ENCODE measurements at regions not wholly inside any gene's neighbourhood (a gene's known extent, or its start where the extent isn't known, plus 50 kb on each side); places are given as distances from the start of the nearest gene placed in this dataset.

GRCh38 chr7:10473569-10473968 lies 500.1 kb upstream of the PHF14 start:
- Histone ChIP-seq H3K9me3 (ENCODE audit: control insufficient read depth, low read depth, low read length) (peaks cover 1% of the 10 kb centered on the region), H3K9me1 (ENCODE audit: control insufficient read depth, extremely low read depth, insufficient read depth, low read length) (no peaks in the 10 kb centered on the region), H3K9ac (ENCODE audit: control insufficient read depth, extremely low read depth, insufficient read depth, low read length) (no peak overlapping the region), H3K4me3 (ENCODE audit: control insufficient read depth in 2 of 3, extremely low read depth in 1 of 3, insufficient read depth in 2 of 3, low read depth in 1 of 3, low read length in 3 of 3) (no peak overlapping the region), H3K4me1 (ENCODE audit: control insufficient read depth, extremely low read depth, insufficient read depth, low read length) (no peaks in the 10 kb centered on the region), H3K27me3 (ENCODE audit: control insufficient read depth, extremely low read depth, insufficient read depth, low read length) (no peaks in the 10 kb centered on the region), H2AFZ (ENCODE audit: control insufficient read depth, low read length) (no peak overlapping the region), H3K79me2 (ENCODE audit: control insufficient read depth, insufficient read depth, low read length) (no peaks in the 10 kb centered on the region), H3K27ac (ENCODE audit: control insufficient read depth, insufficient read depth, low read length) (no peak overlapping the region), H4K20me1 (ENCODE audit: control insufficient read depth, extremely low read depth, insufficient read depth, low read length) (no peaks in the 10 kb centered on the region), H3K36me3 (ENCODE audit: control insufficient read depth in 2 of 2, extremely low read depth in 1 of 2, insufficient read depth in 2 of 2, low read length in 2 of 2) (no peaks in the 10 kb centered on the region), H3K4me2 (ENCODE audit: control insufficient read depth, extremely low read depth, insufficient read depth, low read depth, low read length) (no peak overlapping the region)
- no peak for TF ChIP-seq EZH2 (IDR thresholded peaks at IDR 0.05; ENCODE audit: low read length)
- TF ChIP-seq CTCF (optimal IDR thresholded peaks at IDR 0.05 in 1 of 3, IDR thresholded peaks at IDR 0.05 in 1 of 3, conservative IDR thresholded peaks at IDR 0.05 in 1 of 3; ENCODE audit: extremely low read depth in 1 of 3, insufficient read depth in 2 of 3, low read length in 3 of 3) = no peak
- FAIRE-seq = no peak
- dilution Hi-C loops (cut with MboI; ENCODE audit: extremely low pct_ligation_motif_present, low sequenced_read_pairs) = no loop called here
- DNase-seq (ENCODE audit: low read depth, low spot score) = no peak

GRCh38 chr7:10474048-10474447 lies 499.6 kb upstream of the PHF14 start:
- no peak for TF ChIP-seq CTCF (optimal IDR thresholded peaks at IDR 0.05 in 1 of 3, IDR thresholded peaks at IDR 0.05 in 1 of 3, conservative IDR thresholded peaks at IDR 0.05 in 1 of 3; ENCODE audit: extremely low read depth in 1 of 3, insufficient read depth in 2 of 3, low read length in 3 of 3)
- TF ChIP-seq EZH2 (IDR thresholded peaks at IDR 0.05; ENCODE audit: low read length) = no peak
- Histone ChIP-seq H2AFZ (ENCODE audit: control insufficient read depth, low read length) (no peak overlapping the region), H3K9me3 (ENCODE audit: control insufficient read depth, low read depth, low read length) (peaks cover 1% of the 10 kb centered on the region), H3K4me3 (ENCODE audit: control insufficient read depth in 2 of 3, extremely low read depth in 1 of 3, insufficient read depth in 2 of 3, low read depth in 1 of 3, low read length in 3 of 3) (no peak overlapping the region), H3K27ac (ENCODE audit: control insufficient read depth, insufficient read depth, low read length) (no peak overlapping the region), H3K36me3 (ENCODE audit: control insufficient read depth in 2 of 2, extremely low read depth in 1 of 2, insufficient read depth in 2 of 2, low read length in 2 of 2) (no peaks in the 10 kb centered on the region), H3K9me1 (ENCODE audit: control insufficient read depth, extremely low read depth, insufficient read depth, low read length) (no peaks in the 10 kb centered on the region), H3K27me3 (ENCODE audit: control insufficient read depth, extremely low read depth, insufficient read depth, low read length) (no peaks in the 10 kb centered on the region), H4K20me1 (ENCODE audit: control insufficient read depth, extremely low read depth, insufficient read depth, low read length) (no peaks in the 10 kb centered on the region), H3K79me2 (ENCODE audit: control insufficient read depth, insufficient read depth, low read length) (no peaks in the 10 kb centered on the region), H3K4me1 (ENCODE audit: control insufficient read depth, extremely low read depth, insufficient read depth, low read length) (no peaks in the 10 kb centered on the region), H3K9ac (ENCODE audit: control insufficient read depth, extremely low read depth, insufficient read depth, low read length) (no peak overlapping the region), H3K4me2 (ENCODE audit: control insufficient read depth, extremely low read depth, insufficient read depth, low read depth, low read length) (no peak overlapping the region)
- FAIRE-seq (no peak), DNase-seq (ENCODE audit: low read depth, low spot score) (no peak)
- dilution Hi-C loops (cut with MboI; ENCODE audit: extremely low pct_ligation_motif_present, low sequenced_read_pairs) = no loop called here

Data from keratinocyte (primary cell).